Suppressor macrophage treated with lipopolysaccharide for 1 hour (primary cell): ENCODE measurements at regions not wholly inside any gene's neighbourhood (a gene's known extent, or its start where the extent isn't known, plus 50 kb on each side); places are given as distances from the start of the nearest gene placed in this dataset.

Experiments
- DNase-seq, 3 donors: peaks; one replicate each; pipeline ENCODE4 v3.0.0-alpha.2; 2020 to 2022

GRCh38 chr4:43837604-43838003 is 611.0 kb downstream of the KCTD8 start:
- no peak for DNase-seq

GRCh38 chr4:43842594-43842993 is 606.0 kb downstream of the KCTD8 start:
- no peak for DNase-seq

GRCh38 chr4:43843501-43843900 is 605.1 kb downstream of the KCTD8 start:
- no peak for DNase-seq

- no peak for DNase-seq
Observed at GRCh38 chr4:43846111-43846587, 602.5 kb downstream of the KCTD8 start.

- no peak for DNase-seq
Observed at GRCh38 chr4:43853565-43854264, 594.9 kb downstream of the KCTD8 start.

- no peak for DNase-seq
Observed at GRCh38 chr4:43855283-43855682, 593.3 kb downstream of the KCTD8 start.

GRCh38 chr4:43864616-43865146 is 583.9 kb downstream of the KCTD8 start:
- no peak for DNase-seq

GRCh38 chr4:43867908-43868307 is 580.7 kb downstream of the KCTD8 start:
- no peak for DNase-seq

- no peak for DNase-seq
Observed at GRCh38 chr4:43875655-43876054, 573.0 kb downstream of the KCTD8 start.

- DNase-seq: no peak
Observed at GRCh38 chr4:43882470-43882869, 566.1 kb downstream of the KCTD8 start.

GRCh38 chr4:43886196-43886595 is 562.4 kb downstream of the KCTD8 start:
- DNase-seq: no peak

- DNase-seq: no peak
Observed at GRCh38 chr4:43898836-43899235, 549.8 kb downstream of the KCTD8 start.

GRCh38 chr4:43903456-43903855 is 545.2 kb downstream of the KCTD8 start:
- DNase-seq: no peak

GRCh38 chr4:43918377-43918776 is 530.2 kb downstream of the KCTD8 start:
- DNase-seq: no peak

GRCh38 chr4:43932448-43932847 is 516.2 kb downstream of the KCTD8 start:
- DNase-seq: no peak

- DNase-seq: no peak
Observed at GRCh38 chr4:43943998-43944397, 504.6 kb downstream of the KCTD8 start.

- DNase-seq: no peak
Observed at GRCh38 chr4:43959976-43960375, 488.6 kb downstream of the KCTD8 start.

- DNase-seq: no peak
Observed at GRCh38 chr4:43968011-43968410, 480.6 kb downstream of the KCTD8 start.

- DNase-seq: no peak
Observed at GRCh38 chr4:43983610-43984009, 465.0 kb downstream of the KCTD8 start.

GRCh38 chr4:43987331-43987944 is 461.2 kb downstream of the KCTD8 start:
- DNase-seq: no peak

GRCh38 chr4:43990551-43990950 is 458.1 kb downstream of the KCTD8 start:
- DNase-seq: no peak

GRCh38 chr4:43990963-43991362 is 457.6 kb downstream of the KCTD8 start:
- DNase-seq: no peak

- DNase-seq: no peak
Observed at GRCh38 chr4:43992552-43992951, 456.1 kb downstream of the KCTD8 start.

GRCh38 chr4:43993196-43993902 is 455.3 kb downstream of the KCTD8 start:
- DNase-seq: no peak
